ENCODE measurements at regions not wholly inside any gene's neighbourhood (a gene's known extent, or its start where the extent isn't known, plus 50 kb on each side); places are given as distances from the start of the nearest gene placed in this dataset.
"Not testable (repeated sequence)": the region's sequence is repeated elsewhere in the genome, so short reads cannot be mapped to it uniquely, and the experiment has no call there.

GRCh38 chr9:135296735-135297455 lies 182.7 kb upstream of the PPP1R26 start:
- DNase-seq (ENCODE audit: low read depth): no peak

- DNase-seq (ENCODE audit: low read depth): no peak
Measured at GRCh38 chr9:135297456-135298075, 182.0 kb upstream of the PPP1R26 start.

DNA sequence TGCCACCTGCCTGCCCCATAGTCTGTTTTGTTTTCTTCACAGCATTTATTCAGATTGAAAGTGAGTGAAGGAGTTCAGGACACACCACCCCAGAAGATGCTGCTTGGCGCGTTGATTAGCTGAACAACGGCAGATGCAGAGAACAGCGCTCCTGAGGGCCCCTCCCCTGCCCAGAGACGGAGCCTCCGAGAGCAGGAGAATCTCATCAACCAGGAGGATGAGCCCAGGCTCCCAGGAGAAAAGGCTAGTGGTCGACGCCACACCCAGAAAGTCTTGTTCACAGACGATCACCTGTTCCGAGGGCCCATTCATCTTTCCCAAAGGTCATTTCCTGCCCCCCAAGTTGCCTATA lies 180.4 kb upstream of the PPP1R26 start:
- no peak for DNase-seq (ENCODE audit: low read depth)

DNA sequence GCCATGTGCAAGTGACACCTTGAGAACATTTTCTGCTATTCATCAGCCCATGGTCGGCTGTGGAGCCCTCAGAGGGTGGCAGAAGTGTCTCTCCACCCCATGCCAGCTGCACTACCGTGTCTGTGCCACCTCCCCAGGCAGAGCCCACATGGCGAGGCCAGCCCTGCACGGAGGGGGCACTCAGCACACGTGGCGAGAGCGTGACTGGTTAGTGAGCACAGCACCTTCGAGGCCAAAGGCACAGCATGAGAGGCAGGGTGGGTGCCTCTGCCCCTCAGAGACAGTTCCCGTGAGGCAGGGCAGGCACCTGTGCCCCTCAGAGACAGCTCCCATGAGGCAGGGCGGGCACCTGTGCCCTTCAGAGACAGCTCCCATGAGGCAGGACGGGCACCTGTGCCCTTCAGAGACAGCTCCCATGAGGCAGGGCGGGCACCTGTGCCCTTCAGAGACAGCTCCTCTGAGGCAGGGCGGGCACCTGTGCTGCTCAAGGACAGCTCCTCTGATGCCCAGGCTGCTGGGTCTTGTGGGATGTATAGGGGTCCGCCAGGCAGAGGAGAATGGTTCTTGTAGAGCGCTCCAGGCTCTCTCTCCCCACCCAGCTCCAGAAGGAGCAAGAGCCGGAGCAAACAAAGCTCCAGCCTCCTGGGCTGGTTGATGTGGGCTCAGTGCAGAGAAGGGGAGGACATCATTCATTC lies 179.8 kb upstream of the PPP1R26 start:
- DNase-seq (ENCODE audit: low read depth): no peak

- DNase-seq (ENCODE audit: low read depth): no peak
Measured at GRCh38 chr9:135300346-135301141, 179.0 kb upstream of the PPP1R26 start.

DNA sequence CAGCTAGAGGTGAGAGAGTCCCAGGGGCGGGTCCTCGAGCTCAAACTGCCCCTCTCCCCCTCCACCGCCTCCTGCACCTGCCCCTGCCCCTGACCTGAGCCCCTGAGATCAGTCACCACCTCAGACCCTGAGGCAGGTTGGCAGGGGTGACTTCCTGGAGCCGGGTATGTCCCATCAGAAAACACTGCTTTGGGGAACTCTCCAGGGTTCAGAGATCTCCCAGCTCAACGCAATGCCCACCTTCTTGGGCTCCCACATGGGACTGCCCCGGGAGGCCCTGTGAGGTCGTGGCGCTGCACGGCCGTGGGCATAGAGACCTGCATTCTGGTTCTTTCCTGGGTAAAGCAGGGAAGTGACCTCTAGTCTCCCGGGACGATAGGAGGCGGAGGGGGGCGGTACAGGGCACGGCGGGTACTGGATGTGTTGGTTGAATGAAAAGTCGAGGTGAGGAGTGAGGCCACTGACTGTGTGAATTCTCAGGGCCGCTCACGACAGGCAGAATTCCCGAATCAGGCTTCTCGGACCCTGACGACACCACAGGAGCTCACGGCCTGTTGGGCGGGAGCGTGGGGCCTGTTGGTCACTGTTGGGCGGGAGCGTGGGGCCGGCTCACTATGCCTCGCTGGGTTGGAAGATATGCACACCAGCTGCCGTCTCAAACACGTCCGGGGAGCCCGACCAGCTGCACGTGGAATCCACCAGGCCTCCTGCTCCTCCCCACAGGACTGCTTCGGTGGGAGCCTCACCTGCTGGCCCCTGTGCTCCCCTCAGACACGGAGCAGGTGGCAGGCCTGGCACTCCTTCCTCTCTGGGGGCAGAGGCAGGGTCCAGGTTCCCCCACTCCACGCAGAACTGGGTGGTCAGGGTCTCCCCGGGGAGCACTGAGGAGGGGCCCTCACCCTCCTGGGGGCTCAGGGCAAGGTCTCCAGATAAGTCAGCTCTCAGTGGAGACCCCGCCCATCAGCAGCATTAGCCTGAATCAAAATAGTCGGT lies 178.0 kb upstream of the PPP1R26 start:
- no peak for DNase-seq (ENCODE audit: low read depth)

DNA sequence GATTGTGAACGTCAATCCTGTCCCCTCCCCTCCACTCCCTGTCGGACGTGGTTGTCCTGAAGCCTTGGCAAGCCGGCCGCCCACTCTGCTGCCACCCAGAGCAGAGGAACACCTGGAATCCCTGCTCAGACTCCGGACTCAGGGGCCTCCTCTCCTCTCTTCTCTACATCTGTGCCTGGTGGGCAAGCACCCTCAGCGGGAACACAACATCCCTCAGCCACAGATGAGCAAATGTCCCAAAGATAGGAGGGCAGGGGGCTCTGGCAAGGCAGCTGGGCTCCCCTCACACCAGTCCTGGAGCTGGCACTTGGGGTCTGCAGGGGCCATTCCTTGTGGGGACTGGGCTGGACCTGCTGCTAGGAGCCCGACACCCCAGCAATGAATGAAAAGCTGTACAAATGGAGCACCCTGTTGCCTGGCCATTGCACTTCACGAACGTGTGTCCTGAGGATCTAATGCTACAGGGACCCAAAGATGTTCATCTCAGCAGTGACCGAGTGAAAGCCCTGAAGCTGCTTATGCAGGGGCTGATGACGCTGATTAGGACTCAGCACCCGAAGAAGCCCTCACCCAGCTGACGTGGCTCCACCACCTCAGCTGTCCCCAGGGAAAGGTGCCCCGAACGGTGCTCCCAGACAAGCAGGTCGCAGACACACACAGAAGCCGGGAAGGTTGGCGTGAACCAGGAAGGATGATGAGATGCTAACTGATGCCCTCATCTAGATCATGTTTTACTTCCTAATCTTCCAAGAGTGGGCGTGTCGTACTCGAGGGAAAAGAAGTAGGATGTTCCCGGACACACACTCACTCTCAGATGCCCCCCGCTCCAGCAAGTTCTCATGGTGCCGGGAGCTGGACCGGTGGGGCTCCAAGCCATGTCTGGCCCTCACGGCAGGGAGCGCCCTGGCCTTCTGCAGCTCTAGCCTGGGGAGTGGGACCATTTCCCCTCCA lies 177.0 kb upstream of the PPP1R26 start:
- no peak for DNase-seq (ENCODE audit: low read depth)

- DNase-seq (ENCODE audit: low read depth): no peak
Measured at GRCh38 chr9:135303280-135303647, 176.3 kb upstream of the PPP1R26 start.

GRCh38 chr9:135303865-135304499 lies 175.6 kb upstream of the PPP1R26 start:
- no peak for DNase-seq (ENCODE audit: low read depth)

GRCh38 chr9:135304886-135305285 lies 174.7 kb upstream of the PPP1R26 start:
- no peak for DNase-seq (ENCODE audit: low read depth)

GRCh38 chr9:135305546-135306180 lies 173.9 kb upstream of the PPP1R26 start:
- DNase-seq (ENCODE audit: low read depth): no peak

DNA sequence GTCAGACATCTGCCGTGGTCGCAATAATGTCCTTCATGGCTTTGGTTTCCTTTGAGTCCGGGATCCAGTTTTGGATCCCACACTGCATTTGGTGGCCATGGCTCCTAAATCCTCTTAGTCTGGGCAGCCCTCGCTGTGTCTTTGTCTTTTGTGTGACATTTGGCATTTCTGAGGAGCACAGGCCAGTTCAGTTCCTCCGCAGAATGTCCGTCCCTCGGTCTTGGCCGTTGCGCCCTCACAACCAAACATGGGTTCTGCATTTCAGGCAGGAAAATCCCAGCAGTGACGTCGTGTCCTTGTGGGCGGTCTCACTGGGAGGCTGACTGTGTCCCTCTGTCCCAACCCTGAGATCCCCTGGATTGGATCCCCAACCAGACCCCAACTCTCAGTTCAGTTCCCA lies 172.9 kb upstream of the PPP1R26 start:
- no peak for DNase-seq (ENCODE audit: low read depth)

GRCh38 chr9:135307300-135307699 lies 172.3 kb upstream of the PPP1R26 start:
- no peak for DNase-seq (ENCODE audit: low read depth)

DNA sequence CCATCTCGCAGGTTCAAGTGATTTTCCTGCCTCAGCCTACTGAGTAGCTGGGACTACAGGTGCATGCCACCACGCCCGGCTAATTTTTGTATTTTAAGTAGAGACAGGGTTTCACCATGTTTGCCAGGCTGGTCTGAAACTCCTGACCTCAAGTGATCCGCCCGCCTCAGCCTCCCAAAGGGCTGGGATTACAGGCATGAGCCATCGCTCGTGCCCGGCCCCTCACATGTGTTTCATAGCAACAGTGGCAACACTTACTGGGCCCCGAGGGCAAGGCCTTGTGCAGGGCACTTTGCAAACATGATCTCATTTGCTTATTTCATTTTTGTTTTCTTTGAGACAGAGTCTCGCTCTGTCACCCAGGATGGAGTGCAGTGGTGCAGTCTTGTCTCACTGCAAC lies 171.7 kb upstream of the PPP1R26 start:
- DNase-seq (ENCODE audit: low read depth): not testable (repeated sequence)

- DNase-seq (ENCODE audit: low read depth): no peak
Measured at GRCh38 chr9:135308821-135309762, 170.5 kb upstream of the PPP1R26 start.

GRCh38 chr9:135309763-135310125 lies 169.8 kb upstream of the PPP1R26 start:
- no peak for DNase-seq (ENCODE audit: low read depth)

GRCh38 chr9:135310134-135310533 lies 169.4 kb upstream of the PPP1R26 start:
- no peak for DNase-seq (ENCODE audit: low read depth)

GRCh38 chr9:135315572-135315971 lies 164.0 kb upstream of the PPP1R26 start:
- no peak for DNase-seq (ENCODE audit: low read depth)
